Pulmonary artery endothelial cell (primary cell): ENCODE measurements at regions not wholly inside any gene's neighbourhood (a gene's known extent, or its start where the extent isn't known, plus 50 kb on each side); places are given as distances from the start of the nearest gene placed in this dataset.
"Not testable (repeated sequence)": the region's sequence is repeated elsewhere in the genome, so short reads cannot be mapped to it uniquely, and the experiment has no call there.

Source experiments
- DNase-seq: peaks from one replicate; pipeline ENCODE4 v3.0.0-alpha.2; 2011; ENCODE audit warnings: low read depth, low spot score

- no peak for DNase-seq
These were observed 535.2 kb upstream of the CRIM1 start for GRCh38 chr2:35820391-35820790.

GRCh38 chr2:35819033-35819432 lies 536.5 kb upstream of the CRIM1 start:
- no peak for DNase-seq

- DNase-seq = not testable (repeated sequence)
These were observed 537.2 kb upstream of the CRIM1 start for GRCh38 chr2:35818359-35818758.

- not testable (repeated sequence) for DNase-seq
These were observed 541.0 kb upstream of the CRIM1 start for GRCh38 chr2:35814597-35814996.

- no peak for DNase-seq
These were observed 552.5 kb upstream of the CRIM1 start for GRCh38 chr2:35803126-35803525.

GRCh38 chr2:35794796-35795450 lies 560.7 kb upstream of the CRIM1 start:
- no peak for DNase-seq

GRCh38 chr2:35790292-35790691 lies 565.3 kb upstream of the CRIM1 start:
- DNase-seq = no peak

- DNase-seq = no peak
These were observed 567.0 kb upstream of the CRIM1 start for GRCh38 chr2:35788543-35788942.

GRCh38 chr2:35787302-35788031 lies 568.1 kb upstream of the CRIM1 start:
- DNase-seq = no peak

- DNase-seq = no peak
These were observed 570.0 kb upstream of the CRIM1 start for GRCh38 chr2:35785564-35785963.

GRCh38 chr2:35784777-35785176 lies 570.8 kb upstream of the CRIM1 start:
- DNase-seq = no peak

- no peak for DNase-seq
These were observed 571.9 kb upstream of the CRIM1 start for GRCh38 chr2:35783723-35784122.

- DNase-seq = no peak
These were observed 614.0 kb upstream of the CRIM1 start for GRCh38 chr2:35741556-35741955.

- no peak for DNase-seq
These were observed 623.9 kb upstream of the CRIM1 start for GRCh38 chr2:35731674-35732073.

GRCh38 chr2:35714883-35715282 lies 640.7 kb upstream of the CRIM1 start:
- DNase-seq = no peak

GRCh38 chr2:35708411-35708923 lies 647.1 kb upstream of the CRIM1 start:
- DNase-seq = no peak

- no peak for DNase-seq
These were observed 667.3 kb upstream of the CRIM1 start for GRCh38 chr2:35688309-35688708.

GRCh38 chr2:35651688-35652323 lies 703.8 kb upstream of the CRIM1 start:
- DNase-seq = no peak

- DNase-seq = no peak
These were observed 740.9 kb upstream of the CRIM1 start for GRCh38 chr2:35614640-35615039.

GRCh38 chr2:35606394-35606793 lies 749.2 kb upstream of the CRIM1 start:
- no peak for DNase-seq

- no peak for DNase-seq
These were observed 757.3 kb upstream of the CRIM1 start for GRCh38 chr2:35598310-35598709.

GRCh38 chr2:35591886-35592285 lies 763.7 kb upstream of the CRIM1 start:
- DNase-seq = no peak
